ENCODE measurements at regions not wholly inside any gene's neighbourhood (a gene's known extent, or its start where the extent isn't known, plus 50 kb on each side); places are given as distances from the start of the nearest gene placed in this dataset.
"Not testable (repeated sequence)": the region's sequence is repeated elsewhere in the genome, so short reads cannot be mapped to it uniquely, and the experiment has no call there.

DNA sequence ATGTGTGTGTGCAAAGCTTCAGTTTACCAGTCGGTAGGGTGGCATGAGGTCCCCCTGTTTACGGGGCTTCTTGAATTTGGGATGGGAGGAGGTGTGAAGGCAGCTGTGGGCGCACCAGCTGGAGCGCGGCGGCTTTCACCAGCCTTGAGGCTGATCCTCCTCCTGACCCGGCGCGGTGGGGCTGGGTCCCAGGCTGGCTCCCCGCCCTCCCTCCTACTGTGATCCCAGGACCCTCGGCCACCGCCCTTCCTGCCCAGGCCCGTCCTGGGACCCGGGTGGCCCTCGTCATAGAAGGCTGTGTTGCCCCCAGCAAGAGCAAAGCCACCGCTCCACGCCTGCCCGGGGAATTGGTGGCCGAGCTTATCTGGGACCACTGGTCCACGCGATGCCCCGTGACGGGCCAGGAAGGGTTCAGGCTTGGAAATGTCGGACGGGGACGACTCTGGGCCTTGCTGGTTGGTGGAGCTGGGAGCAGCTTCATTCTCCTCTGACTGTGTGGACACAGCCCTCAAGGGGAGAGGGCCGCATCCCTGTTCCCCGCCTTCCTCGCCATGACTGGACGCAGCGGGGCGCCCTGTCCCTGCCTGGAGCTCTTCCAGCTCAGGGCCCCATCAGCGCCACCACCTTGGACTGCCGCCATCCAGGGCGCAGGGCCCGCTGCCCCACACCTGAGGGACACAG is 271.1 kb upstream of the IRX1 start:
- Mint-ChIP-seq H3K36me3 (ENCODE audit: unreplicated experiment) (no peaks in the 10 kb centered on the region), H3K27me3 (ENCODE audit: unreplicated experiment) (no peaks in the 10 kb centered on the region), H3K4me1 (ENCODE audit: unreplicated experiment) (no peaks in the 10 kb centered on the region), H3K9me3 (ENCODE audit: unreplicated experiment) (peaks cover 8% of the 10 kb centered on the region), H3K4me3 (ENCODE audit: unreplicated experiment) (no peak overlapping the region), H3K27ac (ENCODE audit: unreplicated experiment) (no peak overlapping the region)
- no peak for DNase-seq (ENCODE audit: extremely low spot score, unreplicated experiment)
- TF ChIP-seq, protein P1, sequence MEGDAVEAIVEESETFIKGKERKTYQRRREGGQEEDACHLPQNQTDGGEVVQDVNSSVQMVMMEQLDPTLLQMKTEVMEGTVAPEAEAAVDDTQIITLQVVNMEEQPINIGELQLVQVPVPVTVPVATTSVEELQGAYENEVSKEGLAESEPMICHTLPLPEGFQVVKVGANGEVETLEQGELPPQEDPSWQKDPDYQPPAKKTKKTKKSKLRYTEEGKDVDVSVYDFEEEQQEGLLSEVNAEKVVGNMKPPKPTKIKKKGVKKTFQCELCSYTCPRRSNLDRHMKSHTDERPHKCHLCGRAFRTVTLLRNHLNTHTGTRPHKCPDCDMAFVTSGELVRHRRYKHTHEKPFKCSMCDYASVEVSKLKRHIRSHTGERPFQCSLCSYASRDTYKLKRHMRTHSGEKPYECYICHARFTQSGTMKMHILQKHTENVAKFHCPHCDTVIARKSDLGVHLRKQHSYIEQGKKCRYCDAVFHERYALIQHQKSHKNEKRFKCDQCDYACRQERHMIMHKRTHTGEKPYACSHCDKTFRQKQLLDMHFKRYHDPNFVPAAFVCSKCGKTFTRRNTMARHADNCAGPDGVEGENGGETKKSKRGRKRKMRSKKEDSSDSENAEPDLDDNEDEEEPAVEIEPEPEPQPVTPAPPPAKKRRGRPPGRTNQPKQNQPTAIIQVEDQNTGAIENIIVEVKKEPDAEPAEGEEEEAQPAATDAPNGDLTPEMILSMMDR (IDR thresholded peaks at IDR 0.05): no peak

DNA sequence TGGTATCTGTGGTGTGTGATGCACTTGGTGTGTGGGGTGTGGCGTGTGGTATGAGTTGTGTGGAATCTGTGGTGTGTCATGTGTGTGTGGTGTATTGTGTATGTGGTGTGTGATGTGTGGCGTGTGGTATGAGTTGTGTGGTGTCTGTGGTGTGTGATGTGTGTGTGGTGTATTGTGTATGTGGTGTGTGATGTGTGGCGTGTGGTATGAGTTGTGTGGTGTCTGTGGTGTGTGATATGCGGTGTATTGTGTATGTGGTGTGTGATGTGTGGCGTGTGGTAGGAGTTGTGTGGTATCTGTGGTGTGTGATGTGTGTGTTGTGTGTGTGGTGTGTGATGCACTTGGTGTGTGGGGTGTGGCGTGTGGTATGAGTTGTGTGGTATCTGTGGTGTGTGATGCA is 271.7 kb upstream of the IRX1 start:
- DNase-seq (ENCODE audit: extremely low spot score, unreplicated experiment); H3K4me1 Mint-ChIP-seq (ENCODE audit: unreplicated experiment); H3K27ac Mint-ChIP-seq (ENCODE audit: unreplicated experiment); H3K36me3 Mint-ChIP-seq (ENCODE audit: unreplicated experiment); H3K27me3 Mint-ChIP-seq (ENCODE audit: unreplicated experiment); H3K9me3 Mint-ChIP-seq (ENCODE audit: unreplicated experiment); H3K4me3 Mint-ChIP-seq (ENCODE audit: unreplicated experiment): not testable (repeated sequence)

DNA sequence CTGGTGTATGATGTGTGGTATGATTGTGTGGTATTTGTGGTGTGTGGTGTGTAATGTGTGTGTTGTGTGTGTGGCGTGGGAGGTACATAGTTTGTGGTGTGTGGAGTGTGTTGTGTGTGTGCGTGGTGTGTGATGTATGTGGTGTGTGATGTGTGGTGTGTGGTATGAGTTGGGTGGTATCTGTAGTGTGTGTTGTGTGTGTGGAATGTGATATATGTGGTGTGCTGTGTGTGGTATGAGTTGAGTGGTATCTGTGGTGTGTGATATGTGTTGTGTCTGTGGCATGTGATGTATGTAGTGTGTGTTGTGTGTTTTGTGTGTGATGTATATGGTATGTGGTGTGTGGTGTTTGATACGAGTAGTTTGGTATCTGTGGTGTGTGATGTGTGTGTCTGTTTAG is 272.5 kb upstream of the IRX1 start:
- H3K4me1 Mint-ChIP-seq (ENCODE audit: unreplicated experiment): no peaks in the 10 kb centered on the region
- no peak for DNase-seq (ENCODE audit: extremely low spot score, unreplicated experiment)
- no peak overlapping the region for H3K27ac Mint-ChIP-seq (ENCODE audit: unreplicated experiment)
- no peak overlapping the region for H3K4me3 Mint-ChIP-seq (ENCODE audit: unreplicated experiment)
- H3K27me3 Mint-ChIP-seq (ENCODE audit: unreplicated experiment): no peaks in the 10 kb centered on the region
- TF ChIP-seq, protein P1 (IDR thresholded peaks at IDR 0.05): no peak
- H3K36me3 Mint-ChIP-seq (ENCODE audit: unreplicated experiment): no peaks in the 10 kb centered on the region
- H3K9me3 Mint-ChIP-seq (ENCODE audit: unreplicated experiment): peaks cover 12% of the 10 kb centered on the region

DNA sequence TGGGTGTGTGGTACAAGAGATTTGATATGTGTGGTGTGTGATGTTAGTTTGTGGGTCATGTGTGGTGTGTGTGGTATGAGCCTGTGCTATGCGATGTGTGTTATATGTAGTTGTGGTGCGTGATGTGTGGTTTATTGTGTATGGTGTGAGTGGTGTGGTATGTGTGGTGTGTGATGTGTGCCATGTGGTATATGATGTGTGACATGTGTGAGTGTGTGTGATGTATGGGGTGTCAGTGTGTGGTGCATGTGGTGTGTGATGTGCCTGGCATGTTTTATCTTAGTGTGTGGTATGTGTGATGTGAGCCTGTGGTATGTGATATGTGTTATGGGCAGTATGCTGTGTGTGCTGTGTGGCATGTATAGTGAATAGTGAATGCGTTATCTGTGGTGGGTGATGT is 273.0 kb upstream of the IRX1 start:
- H3K27ac Mint-ChIP-seq (ENCODE audit: unreplicated experiment): no peak overlapping the region
- DNase-seq (ENCODE audit: extremely low spot score, unreplicated experiment): no peak
- H3K9me3 Mint-ChIP-seq (ENCODE audit: unreplicated experiment): peaks cover 17% of the 10 kb centered on the region
- no peaks in the 10 kb centered on the region for H3K4me1 Mint-ChIP-seq (ENCODE audit: unreplicated experiment)
- H3K36me3 Mint-ChIP-seq (ENCODE audit: unreplicated experiment): no peaks in the 10 kb centered on the region
- H3K4me3 Mint-ChIP-seq (ENCODE audit: unreplicated experiment): no peak overlapping the region
- no peaks in the 10 kb centered on the region for H3K27me3 Mint-ChIP-seq (ENCODE audit: unreplicated experiment)
- TF ChIP-seq, protein P1 (IDR thresholded peaks at IDR 0.05): no peak

DNA sequence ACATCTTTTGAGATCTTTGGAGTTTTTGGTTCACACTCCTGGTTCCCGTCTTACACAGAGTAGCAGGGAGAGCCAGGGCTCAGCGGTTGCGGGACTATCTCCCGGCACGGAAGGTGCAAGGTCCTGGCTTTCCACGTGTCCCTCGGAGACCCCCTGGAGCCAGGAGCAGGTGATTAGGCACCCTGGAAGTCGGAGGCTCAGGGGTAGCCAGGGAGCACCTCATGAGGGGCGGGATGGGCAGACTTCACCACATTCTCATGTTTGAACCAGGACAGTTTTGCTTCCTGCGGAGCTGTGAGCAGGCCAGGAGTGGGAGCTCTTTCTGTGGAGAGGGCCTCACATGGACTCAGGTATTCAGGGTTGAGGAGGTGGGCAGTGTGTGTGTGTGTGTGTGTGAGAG is 273.7 kb upstream of the IRX1 start:
- TF ChIP-seq, protein P1 (IDR thresholded peaks at IDR 0.05): no peak
- no peak for DNase-seq (ENCODE audit: extremely low spot score, unreplicated experiment)
- Mint-ChIP-seq H3K36me3 (ENCODE audit: unreplicated experiment) (no peaks in the 10 kb centered on the region), H3K9me3 (ENCODE audit: unreplicated experiment) (peaks cover 17% of the 10 kb centered on the region), H3K4me3 (ENCODE audit: unreplicated experiment) (no peak overlapping the region), H3K27ac (ENCODE audit: unreplicated experiment) (no peak overlapping the region), H3K4me1 (ENCODE audit: unreplicated experiment) (no peaks in the 10 kb centered on the region), H3K27me3 (ENCODE audit: unreplicated experiment) (no peaks in the 10 kb centered on the region)
